Fibroblast of lung (primary cell): ENCODE measurements at regions not wholly inside any gene's neighbourhood (a gene's known extent, or its start where the extent isn't known, plus 50 kb on each side); places are given as distances from the start of the nearest gene placed in this dataset.

Source experiments
- EZH2 ChIP-seq: IDR thresholded peaks from 2 replicates; pipeline ENCODE4 v1.5.1; 2012; ENCODE audit warnings: low read length, control low read depth, mild to moderate bottlenecking; ENCODE audit errors: missing control alignments
- TF ChIP-seq, protein P1 (sequence below), 2 donors: IDR thresholded peaks in 1 of 2; conservative IDR thresholded peaks in 1 of 2; 1 replicate in 1 of 2; 2 replicates in 1 of 2; pipeline ENCODE4 v1.5.1; 2011 to 2012; ENCODE audit warnings: low read length in 2 of 2, control low read depth in 1 of 2, inconsistent platforms in 1 of 2, low read depth in 1 of 2, mild to moderate bottlenecking in 1 of 2

DNA sequence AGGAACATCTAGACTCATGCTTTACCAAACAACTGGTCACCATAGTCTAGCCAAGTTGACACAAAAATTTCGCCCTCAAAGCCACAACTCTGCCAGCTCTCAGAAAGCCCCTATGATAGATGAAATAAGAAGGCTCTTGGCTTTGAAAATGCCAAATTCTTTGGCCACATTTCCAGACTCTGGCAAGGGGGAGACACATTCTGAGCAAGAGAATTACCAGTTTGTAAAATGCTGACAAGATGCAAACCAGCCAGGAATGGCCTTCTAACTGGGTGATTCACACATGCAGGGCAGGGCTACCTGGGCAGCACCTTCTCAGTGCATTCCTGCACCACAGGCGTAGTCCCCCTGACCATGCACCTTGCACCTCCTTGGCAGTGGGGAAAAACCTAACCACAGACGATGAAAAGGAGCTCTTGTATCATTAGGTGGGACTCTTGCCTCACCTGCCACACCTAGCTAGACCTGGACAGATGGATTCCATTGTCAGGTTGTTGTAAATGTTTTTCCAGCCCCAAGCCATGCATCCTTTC is 77.4 kb upstream of the CPEB2 start:
- TF ChIP-seq, protein P1, sequence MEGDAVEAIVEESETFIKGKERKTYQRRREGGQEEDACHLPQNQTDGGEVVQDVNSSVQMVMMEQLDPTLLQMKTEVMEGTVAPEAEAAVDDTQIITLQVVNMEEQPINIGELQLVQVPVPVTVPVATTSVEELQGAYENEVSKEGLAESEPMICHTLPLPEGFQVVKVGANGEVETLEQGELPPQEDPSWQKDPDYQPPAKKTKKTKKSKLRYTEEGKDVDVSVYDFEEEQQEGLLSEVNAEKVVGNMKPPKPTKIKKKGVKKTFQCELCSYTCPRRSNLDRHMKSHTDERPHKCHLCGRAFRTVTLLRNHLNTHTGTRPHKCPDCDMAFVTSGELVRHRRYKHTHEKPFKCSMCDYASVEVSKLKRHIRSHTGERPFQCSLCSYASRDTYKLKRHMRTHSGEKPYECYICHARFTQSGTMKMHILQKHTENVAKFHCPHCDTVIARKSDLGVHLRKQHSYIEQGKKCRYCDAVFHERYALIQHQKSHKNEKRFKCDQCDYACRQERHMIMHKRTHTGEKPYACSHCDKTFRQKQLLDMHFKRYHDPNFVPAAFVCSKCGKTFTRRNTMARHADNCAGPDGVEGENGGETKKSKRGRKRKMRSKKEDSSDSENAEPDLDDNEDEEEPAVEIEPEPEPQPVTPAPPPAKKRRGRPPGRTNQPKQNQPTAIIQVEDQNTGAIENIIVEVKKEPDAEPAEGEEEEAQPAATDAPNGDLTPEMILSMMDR (conservative IDR thresholded peaks at IDR 0.05 in 1 of 2, IDR thresholded peaks at IDR 0.05 in 1 of 2; ENCODE audit: low read depth in 1 of 2, low read length in 2 of 2) = no peak
- no peak for TF ChIP-seq EZH2
